Ectodermal cell (in vitro differentiated cells): ENCODE measurements at regions not wholly inside any gene's neighbourhood (a gene's known extent, or its start where the extent isn't known, plus 50 kb on each side); places are given as distances from the start of the nearest gene placed in this dataset.
A peak's percentile ranks its signal among the peaks of the same experiment; 100 is the strongest.
"Not testable (repeated sequence)": the region's sequence is repeated elsewhere in the genome, so short reads cannot be mapped to it uniquely, and the experiment has no call there.

Experiments used
- H3K27ac ChIP-seq: 2 replicates; pipeline ENCODE4 v1.7.0; 2013; ENCODE audit warnings: mild to moderate bottlenecking, low read depth, low read length; ENCODE audit not compliant: insufficient read depth, poor library complexity, severe bottlenecking
- H3K27me3 ChIP-seq: 2 replicates; pipeline ENCODE4 v1.7.0; 2013; ENCODE audit warnings: mild to moderate bottlenecking, low read length; ENCODE audit not compliant: insufficient read depth, control insufficient read depth, poor library complexity, severe bottlenecking
- H3K36me3 ChIP-seq: one replicate; pipeline ENCODE4 v1.7.0; 2013; ENCODE audit warnings: low read length; ENCODE audit not compliant: control insufficient read depth, insufficient read depth
- H3K4me1 ChIP-seq: one replicate; pipeline ENCODE4 v1.7.0; 2013; ENCODE audit warnings: low read length; ENCODE audit not compliant: control insufficient read depth, insufficient read depth
- H3K4me3 ChIP-seq: 2 replicates; pipeline ENCODE4 v1.7.0; 2013; ENCODE audit warnings: low read depth, low read length, control low read depth; ENCODE audit not compliant: insufficient read depth
- H3K9me3 ChIP-seq: 2 replicates; pipeline ENCODE4 v1.7.0; 2013; ENCODE audit warnings: mild to moderate bottlenecking, low read length, moderate library complexity; ENCODE audit not compliant: control insufficient read depth
- WGBS, 2 experiments: methylation state at CpG; one replicate each; pipeline ENCODE4 v1.1.7; 2013; ENCODE audit warnings: missing lambda C conversion rate in 2 of 2; 5-methylcytosine and 5-hydroxymethylcytosine counted together

GRCh38 chr6:170007468-170008293 is 256.3 kb downstream of the ERMARD start:
- 26 to 28% methylated on average over 17 of the region's 17 CpGs for WGBS, 2 experiments
- Histone ChIP-seq H3K27me3 (no peaks in the 10 kb centered on the region), H3K9me3 (no peaks in the 10 kb centered on the region), H3K27ac (peak overlapping the region; percentile 88), H3K36me3 (peaks cover 4% of the 10 kb centered on the region), H3K4me1 (peaks cover 41% of the 10 kb centered on the region), H3K4me3 (no peak overlapping the region)

GRCh38 chr6:170006900-170007467 is 255.6 kb downstream of the ERMARD start:
- H3K36me3 ChIP-seq, result peaks cover 4% of the 10 kb centered on the region
- no peaks in the 10 kb centered on the region for H3K27me3 ChIP-seq
- peaks cover 41% of the 10 kb centered on the region for H3K4me1 ChIP-seq
- H3K9me3 ChIP-seq, result no peaks in the 10 kb centered on the region
- H3K4me3 ChIP-seq, result no peak overlapping the region
- 1 to 2% methylated on average over 19 of the region's 19 CpGs for WGBS, 2 experiments
- H3K27ac ChIP-seq, result peak overlapping the region; percentile 88

GRCh38 chr6:170006071-170006899 is 254.9 kb downstream of the ERMARD start:
- peaks cover 4% of the 10 kb centered on the region for H3K36me3 ChIP-seq
- H3K4me3 ChIP-seq, result no peak overlapping the region
- H3K4me1 ChIP-seq, result peaks cover 37% of the 10 kb centered on the region
- no peaks in the 10 kb centered on the region for H3K27me3 ChIP-seq
- H3K9me3 ChIP-seq, result no peaks in the 10 kb centered on the region
- peak overlapping the region; percentile 88 for H3K27ac ChIP-seq
- 73 to 74% methylated on average over 7 of the region's 7 CpGs for WGBS, 2 experiments

- Histone ChIP-seq H3K27me3 (no peaks in the 10 kb centered on the region), H3K9me3 (no peaks in the 10 kb centered on the region), H3K36me3 (peaks cover 4% of the 10 kb centered on the region), H3K27ac (no peak overlapping the region), H3K4me1 (peaks cover 31% of the 10 kb centered on the region), H3K4me3 (no peak overlapping the region)
Measured at GRCh38 chr6:170005665-170006064, 254.2 kb downstream of the ERMARD start.

GRCh38 chr6:170004585-170005210 is 253.3 kb downstream of the ERMARD start:
- Histone ChIP-seq H3K27me3 (no peaks in the 10 kb centered on the region), H3K36me3 (peaks cover 4% of the 10 kb centered on the region), H3K27ac (no peak overlapping the region), H3K9me3 (no peaks in the 10 kb centered on the region), H3K4me1 (peaks cover 29% of the 10 kb centered on the region), H3K4me3 (no peak overlapping the region)
- 74 to 76% methylated on average over 5 of the region's 5 CpGs for WGBS, 2 experiments

GRCh38 chr6:170003451-170004160 is 252.2 kb downstream of the ERMARD start:
- Histone ChIP-seq H3K4me1 (peaks cover 26% of the 10 kb centered on the region), H3K27me3 (no peaks in the 10 kb centered on the region)
- 75 to 85% methylated on average over 1 of the region's 1 CpG for WGBS, 2 experiments

GRCh38 chr6:170003027-170003426 is 251.6 kb downstream of the ERMARD start:
- Histone ChIP-seq H3K36me3 (peaks cover 4% of the 10 kb centered on the region), H3K27ac (no peak overlapping the region), H3K9me3 (no peaks in the 10 kb centered on the region), H3K4me3 (no peak overlapping the region), H3K27me3 (no peaks in the 10 kb centered on the region), H3K4me1 (peaks cover 21% of the 10 kb centered on the region)
- whole genome bisulfite sequencing, 2 experiments, result 88 to 93% methylated on average over 3 of the region's 3 CpGs

More at GRCh38 chr6:170003451-170004160, 252.2 kb downstream of the ERMARD start:
- no peak overlapping the region for H3K27ac ChIP-seq
- peaks cover 4% of the 10 kb centered on the region for H3K36me3 ChIP-seq
- H3K4me3 ChIP-seq, result no peak overlapping the region
- H3K9me3 ChIP-seq, result no peaks in the 10 kb centered on the region

- H3K27ac ChIP-seq, H3K27me3 ChIP-seq, H3K9me3 ChIP-seq, H3K4me3 ChIP-seq, H3K36me3 ChIP-seq, H3K4me1 ChIP-seq: not testable (repeated sequence)
Measured at GRCh38 chr6:170001782-170002181, 250.4 kb downstream of the ERMARD start.

- peaks cover 4% of the 10 kb centered on the region for H3K36me3 ChIP-seq
- H3K9me3 ChIP-seq, result no peaks in the 10 kb centered on the region
- H3K4me3 ChIP-seq, result no peak overlapping the region
- H3K27me3 ChIP-seq, result no peaks in the 10 kb centered on the region
- H3K4me1 ChIP-seq, result no peaks in the 10 kb centered on the region
- 89 to 91% methylated on average over 8 of the region's 8 CpGs for WGBS, 2 experiments
- no peak overlapping the region for H3K27ac ChIP-seq
Measured at GRCh38 chr6:170000071-170000843, 248.8 kb downstream of the ERMARD start.
